MM.1S (cell line): ENCODE measurements at regions not wholly inside any gene's neighbourhood (a gene's known extent, or its start where the extent isn't known, plus 50 kb on each side); places are given as distances from the start of the nearest gene placed in this dataset.
"Not testable (repeated sequence)": the region's sequence is repeated elsewhere in the genome, so short reads cannot be mapped to it uniquely, and the experiment has no call there.

Experiments
- EZH2 ChIP-seq: fragments of 300-600 bp; sonication (generic); optimal IDR thresholded peaks from 2 replicates; pipeline ENCODE3; 2017; ENCODE audit warnings: low read depth, mild to moderate bottlenecking, antibody characterized with exemption, low read length, mixed read lengths
- TF ChIP-seq, protein P1 (sequence below): fragments of 300-600 bp; sonication (generic); IDR thresholded peaks from 2 replicates; pipeline ENCODE4 v1.5.1; 2016; ENCODE audit warnings: antibody characterized with exemption, low read length, mixed read lengths

DNA sequence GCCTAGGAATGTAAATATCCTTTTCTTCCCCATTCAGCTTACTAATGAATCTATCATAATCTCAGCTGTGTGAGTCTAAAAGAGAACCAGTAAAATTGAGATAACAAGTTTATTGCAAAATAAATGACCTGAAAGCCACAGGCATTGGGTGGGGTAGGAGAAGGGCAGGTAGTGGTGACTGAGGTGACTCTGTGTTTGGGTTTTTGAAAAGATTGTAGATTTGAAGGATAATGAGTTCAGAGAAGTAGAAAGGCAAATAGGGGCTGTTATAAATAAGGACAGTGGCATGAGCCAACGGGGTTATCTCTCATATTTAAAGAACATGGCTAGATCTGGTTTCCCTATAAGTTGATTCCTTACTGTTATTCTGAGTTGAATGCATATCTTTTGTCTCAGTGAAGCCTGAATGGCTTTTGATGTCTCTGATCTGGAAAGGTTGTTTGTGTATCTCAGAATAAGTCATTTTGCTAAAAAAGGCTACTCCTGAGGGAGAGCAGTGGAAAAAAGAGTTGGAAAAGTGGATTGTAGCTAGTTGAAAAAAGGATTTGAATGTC lies 92.3 kb upstream of the TPTE start:
- TF ChIP-seq, protein P1, sequence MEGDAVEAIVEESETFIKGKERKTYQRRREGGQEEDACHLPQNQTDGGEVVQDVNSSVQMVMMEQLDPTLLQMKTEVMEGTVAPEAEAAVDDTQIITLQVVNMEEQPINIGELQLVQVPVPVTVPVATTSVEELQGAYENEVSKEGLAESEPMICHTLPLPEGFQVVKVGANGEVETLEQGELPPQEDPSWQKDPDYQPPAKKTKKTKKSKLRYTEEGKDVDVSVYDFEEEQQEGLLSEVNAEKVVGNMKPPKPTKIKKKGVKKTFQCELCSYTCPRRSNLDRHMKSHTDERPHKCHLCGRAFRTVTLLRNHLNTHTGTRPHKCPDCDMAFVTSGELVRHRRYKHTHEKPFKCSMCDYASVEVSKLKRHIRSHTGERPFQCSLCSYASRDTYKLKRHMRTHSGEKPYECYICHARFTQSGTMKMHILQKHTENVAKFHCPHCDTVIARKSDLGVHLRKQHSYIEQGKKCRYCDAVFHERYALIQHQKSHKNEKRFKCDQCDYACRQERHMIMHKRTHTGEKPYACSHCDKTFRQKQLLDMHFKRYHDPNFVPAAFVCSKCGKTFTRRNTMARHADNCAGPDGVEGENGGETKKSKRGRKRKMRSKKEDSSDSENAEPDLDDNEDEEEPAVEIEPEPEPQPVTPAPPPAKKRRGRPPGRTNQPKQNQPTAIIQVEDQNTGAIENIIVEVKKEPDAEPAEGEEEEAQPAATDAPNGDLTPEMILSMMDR: not testable (repeated sequence)
- TF ChIP-seq EZH2: not testable (repeated sequence)
